Chondrocyte (in vitro differentiated cells): ENCODE measurements at regions not wholly inside any gene's neighbourhood (a gene's known extent, or its start where the extent isn't known, plus 50 kb on each side); places are given as distances from the start of the nearest gene placed in this dataset.

Experiments
- DNase-seq: peaks from one replicate; pipeline ENCODE4 v3.0.0; 2021; ENCODE audit warnings: mixed read lengths, low spot score
- H3K27ac Mint-ChIP-seq: one replicate; pipeline ENCODE4 v1.8.0; 2021; ENCODE audit warnings: mild to moderate bottlenecking, moderate library complexity, mixed read lengths; ENCODE audit not compliant: unreplicated experiment
- H3K27me3 Mint-ChIP-seq: 2 replicates; pipeline ENCODE4 v1.8.0; 2021; ENCODE audit warnings: low read depth, mixed read lengths
- H3K36me3 Mint-ChIP-seq: 2 replicates; pipeline ENCODE4 v1.8.0; 2021; ENCODE audit warnings: low read depth, mixed read lengths
- H3K4me1 Mint-ChIP-seq: 2 replicates; pipeline ENCODE4 v1.8.0; 2021; ENCODE audit warnings: low read depth, mild to moderate bottlenecking, mixed read lengths
- H3K4me3 Mint-ChIP-seq: one replicate; pipeline ENCODE4 v1.8.0; 2021; ENCODE audit warnings: mild to moderate bottlenecking, moderate library complexity, mixed read lengths; ENCODE audit not compliant: unreplicated experiment
- H3K9me3 Mint-ChIP-seq: 2 replicates; pipeline ENCODE4 v1.8.0; 2021; ENCODE audit warnings: low read depth, mixed read lengths
- TF ChIP-seq, protein P1 (sequence below): fragments of 200-600 bp; sonication (generic); IDR thresholded peaks from 2 replicates; pipeline ENCODE4 v1.5.0; 2021; ENCODE audit warnings: antibody characterized with exemption, mild to moderate bottlenecking, moderate library complexity

DNA sequence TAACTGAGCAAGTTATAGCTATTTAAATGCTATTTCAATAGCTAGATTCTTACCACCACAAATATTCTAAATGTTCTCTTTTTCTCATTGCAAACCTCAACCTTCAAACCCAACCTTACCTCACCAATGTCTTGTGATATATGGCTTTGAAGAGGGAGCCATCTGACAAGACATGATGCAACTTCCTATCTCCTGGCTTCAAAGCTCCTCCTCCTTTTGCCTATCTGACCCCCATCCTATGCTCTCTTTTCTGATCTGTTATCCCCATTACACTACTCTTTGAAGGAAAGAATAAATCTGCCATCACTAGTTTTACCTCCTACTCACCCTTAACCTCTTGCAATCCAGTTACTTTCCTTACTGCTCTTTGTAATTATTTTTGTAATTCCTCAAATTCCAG lies 235.6 kb upstream of the ZSWIM2 start:
- peaks cover 2% of the 10 kb centered on the region for H3K36me3 Mint-ChIP-seq
- no peak overlapping the region for H3K27ac Mint-ChIP-seq
- H3K27me3 Mint-ChIP-seq: peaks cover 2% of the 10 kb centered on the region
- TF ChIP-seq, protein P1, sequence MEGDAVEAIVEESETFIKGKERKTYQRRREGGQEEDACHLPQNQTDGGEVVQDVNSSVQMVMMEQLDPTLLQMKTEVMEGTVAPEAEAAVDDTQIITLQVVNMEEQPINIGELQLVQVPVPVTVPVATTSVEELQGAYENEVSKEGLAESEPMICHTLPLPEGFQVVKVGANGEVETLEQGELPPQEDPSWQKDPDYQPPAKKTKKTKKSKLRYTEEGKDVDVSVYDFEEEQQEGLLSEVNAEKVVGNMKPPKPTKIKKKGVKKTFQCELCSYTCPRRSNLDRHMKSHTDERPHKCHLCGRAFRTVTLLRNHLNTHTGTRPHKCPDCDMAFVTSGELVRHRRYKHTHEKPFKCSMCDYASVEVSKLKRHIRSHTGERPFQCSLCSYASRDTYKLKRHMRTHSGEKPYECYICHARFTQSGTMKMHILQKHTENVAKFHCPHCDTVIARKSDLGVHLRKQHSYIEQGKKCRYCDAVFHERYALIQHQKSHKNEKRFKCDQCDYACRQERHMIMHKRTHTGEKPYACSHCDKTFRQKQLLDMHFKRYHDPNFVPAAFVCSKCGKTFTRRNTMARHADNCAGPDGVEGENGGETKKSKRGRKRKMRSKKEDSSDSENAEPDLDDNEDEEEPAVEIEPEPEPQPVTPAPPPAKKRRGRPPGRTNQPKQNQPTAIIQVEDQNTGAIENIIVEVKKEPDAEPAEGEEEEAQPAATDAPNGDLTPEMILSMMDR: no peak
- H3K4me3 Mint-ChIP-seq: no peak overlapping the region
- H3K4me1 Mint-ChIP-seq: no peaks in the 10 kb centered on the region
- peaks cover 3% of the 10 kb centered on the region for H3K9me3 Mint-ChIP-seq
- no peak for DNase-seq

DNA sequence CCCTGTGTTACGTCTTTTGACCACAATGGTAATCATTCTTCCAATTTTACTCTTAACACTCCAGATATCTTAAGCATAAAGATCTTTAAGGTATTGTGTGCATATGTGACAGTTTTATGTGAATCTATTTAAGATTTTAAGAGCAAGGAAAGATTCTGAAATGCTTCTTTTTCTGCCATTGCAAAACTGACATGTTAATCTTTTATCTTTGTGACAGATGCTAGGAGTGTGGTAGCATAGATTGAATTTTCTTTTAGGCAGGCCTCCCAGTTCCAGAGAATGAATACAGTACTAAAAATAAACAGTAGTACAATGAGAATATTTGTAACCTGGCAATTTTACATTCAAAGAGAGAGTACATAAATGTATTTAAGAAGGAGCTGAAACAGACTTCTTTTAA lies 232.5 kb upstream of the ZSWIM2 start:
- Mint-ChIP-seq H3K36me3 (peaks cover 2% of the 10 kb centered on the region), H3K9me3 (no peaks in the 10 kb centered on the region), H3K4me1 (peaks cover 5% of the 10 kb centered on the region), H3K27me3 (peaks cover 2% of the 10 kb centered on the region), H3K4me3 (no peak overlapping the region), H3K27ac (no peak overlapping the region)
- TF ChIP-seq, protein P1: no peak
- DNase-seq: no peak

- TF ChIP-seq, protein P1: no peak
- H3K4me3 Mint-ChIP-seq: no peak overlapping the region
- peaks cover 10% of the 10 kb centered on the region for H3K9me3 Mint-ChIP-seq
- H3K27ac Mint-ChIP-seq: no peak overlapping the region
- H3K4me1 Mint-ChIP-seq: peaks cover 5% of the 10 kb centered on the region
- H3K27me3 Mint-ChIP-seq: peaks cover 2% of the 10 kb centered on the region
- peaks cover 2% of the 10 kb centered on the region for H3K36me3 Mint-ChIP-seq
- DNase-seq: no peak
Observed at GRCh38 chr2:187079901-187080300, 230.9 kb upstream of the ZSWIM2 start.

GRCh38 chr2:187078297-187078696 lies 229.3 kb upstream of the ZSWIM2 start:
- peaks cover 5% of the 10 kb centered on the region for H3K4me1 Mint-ChIP-seq
- no peak overlapping the region for H3K27ac Mint-ChIP-seq
- peaks cover 2% of the 10 kb centered on the region for H3K27me3 Mint-ChIP-seq
- no peak for DNase-seq
- TF ChIP-seq, protein P1: no peak
- peaks cover 4% of the 10 kb centered on the region for H3K36me3 Mint-ChIP-seq
- no peak overlapping the region for H3K4me3 Mint-ChIP-seq
- H3K9me3 Mint-ChIP-seq: peaks cover 10% of the 10 kb centered on the region

GRCh38 chr2:187075671-187076070 lies 226.7 kb upstream of the ZSWIM2 start:
- H3K9me3 Mint-ChIP-seq: peaks cover 10% of the 10 kb centered on the region
- H3K4me3 Mint-ChIP-seq: no peak overlapping the region
- TF ChIP-seq, protein P1: no peak
- peaks cover 4% of the 10 kb centered on the region for H3K36me3 Mint-ChIP-seq
- no peak overlapping the region for H3K27ac Mint-ChIP-seq
- peaks cover 5% of the 10 kb centered on the region for H3K4me1 Mint-ChIP-seq
- peaks cover 2% of the 10 kb centered on the region for H3K27me3 Mint-ChIP-seq
- no peak for DNase-seq
